ENCODE measurements at regions not wholly inside any gene's neighbourhood (a gene's known extent, or its start where the extent isn't known, plus 50 kb on each side); places are given as distances from the start of the nearest gene placed in this dataset.

DNA sequence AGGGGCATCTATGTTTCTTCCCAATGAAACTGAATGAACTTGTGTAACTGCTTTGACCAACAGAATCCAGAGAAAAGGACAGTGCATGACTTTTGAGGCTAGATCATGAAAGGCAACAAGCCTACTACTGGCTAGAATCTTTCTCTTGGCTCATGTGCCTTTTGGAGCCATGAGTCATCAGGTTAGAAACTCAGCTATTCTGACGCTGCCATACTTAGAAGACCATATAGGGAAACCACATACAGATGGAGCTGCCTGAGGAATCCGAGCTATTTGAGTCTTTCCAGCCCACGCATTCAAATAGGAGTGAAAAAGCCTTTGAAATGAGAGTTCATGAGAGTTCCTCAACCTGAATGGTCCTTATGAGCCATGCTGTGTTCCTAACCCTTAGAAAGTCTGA lies 738.5 kb upstream of the CHRM3 start (continued):
- TF ChIP-seq, protein P1, sequence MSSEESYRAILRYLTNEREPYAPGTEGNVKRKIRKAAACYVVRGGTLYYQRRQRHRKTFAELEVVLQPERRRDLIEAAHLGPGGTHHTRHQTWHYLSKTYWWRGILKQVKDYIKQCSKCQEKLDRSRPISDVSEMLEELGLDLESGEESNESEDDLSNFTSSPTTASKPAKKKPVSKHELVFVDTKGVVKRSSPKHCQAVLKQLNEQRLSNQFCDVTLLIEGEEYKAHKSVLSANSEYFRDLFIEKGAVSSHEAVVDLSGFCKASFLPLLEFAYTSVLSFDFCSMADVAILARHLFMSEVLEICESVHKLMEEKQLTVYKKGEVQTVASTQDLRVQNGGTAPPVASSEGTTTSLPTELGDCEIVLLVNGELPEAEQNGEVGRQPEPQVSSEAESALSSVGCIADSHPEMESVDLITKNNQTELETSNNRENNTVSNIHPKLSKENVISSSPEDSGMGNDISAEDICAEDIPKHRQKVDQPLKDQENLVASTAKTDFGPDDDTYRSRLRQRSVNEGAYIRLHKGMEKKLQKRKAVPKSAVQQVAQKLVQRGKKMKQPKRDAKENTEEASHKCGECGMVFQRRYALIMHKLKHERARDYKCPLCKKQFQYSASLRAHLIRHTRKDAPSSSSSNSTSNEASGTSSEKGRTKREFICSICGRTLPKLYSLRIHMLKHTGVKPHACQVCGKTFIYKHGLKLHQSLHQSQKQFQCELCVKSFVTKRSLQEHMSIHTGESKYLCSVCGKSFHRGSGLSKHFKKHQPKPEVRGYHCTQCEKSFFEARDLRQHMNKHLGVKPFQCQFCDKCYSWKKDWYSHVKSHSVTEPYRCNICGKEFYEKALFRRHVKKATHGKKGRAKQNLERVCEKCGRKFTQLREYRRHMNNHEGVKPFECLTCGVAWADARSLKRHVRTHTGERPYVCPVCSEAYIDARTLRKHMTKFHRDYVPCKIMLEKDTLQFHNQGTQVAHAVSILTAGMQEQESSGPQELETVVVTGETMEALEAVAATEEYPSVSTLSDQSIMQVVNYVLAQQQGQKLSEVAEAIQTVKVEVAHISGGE (CRISPR knock-in tag; IDR thresholded peaks at IDR 0.05), result no peak
- TF ChIP-seq, protein P2, sequence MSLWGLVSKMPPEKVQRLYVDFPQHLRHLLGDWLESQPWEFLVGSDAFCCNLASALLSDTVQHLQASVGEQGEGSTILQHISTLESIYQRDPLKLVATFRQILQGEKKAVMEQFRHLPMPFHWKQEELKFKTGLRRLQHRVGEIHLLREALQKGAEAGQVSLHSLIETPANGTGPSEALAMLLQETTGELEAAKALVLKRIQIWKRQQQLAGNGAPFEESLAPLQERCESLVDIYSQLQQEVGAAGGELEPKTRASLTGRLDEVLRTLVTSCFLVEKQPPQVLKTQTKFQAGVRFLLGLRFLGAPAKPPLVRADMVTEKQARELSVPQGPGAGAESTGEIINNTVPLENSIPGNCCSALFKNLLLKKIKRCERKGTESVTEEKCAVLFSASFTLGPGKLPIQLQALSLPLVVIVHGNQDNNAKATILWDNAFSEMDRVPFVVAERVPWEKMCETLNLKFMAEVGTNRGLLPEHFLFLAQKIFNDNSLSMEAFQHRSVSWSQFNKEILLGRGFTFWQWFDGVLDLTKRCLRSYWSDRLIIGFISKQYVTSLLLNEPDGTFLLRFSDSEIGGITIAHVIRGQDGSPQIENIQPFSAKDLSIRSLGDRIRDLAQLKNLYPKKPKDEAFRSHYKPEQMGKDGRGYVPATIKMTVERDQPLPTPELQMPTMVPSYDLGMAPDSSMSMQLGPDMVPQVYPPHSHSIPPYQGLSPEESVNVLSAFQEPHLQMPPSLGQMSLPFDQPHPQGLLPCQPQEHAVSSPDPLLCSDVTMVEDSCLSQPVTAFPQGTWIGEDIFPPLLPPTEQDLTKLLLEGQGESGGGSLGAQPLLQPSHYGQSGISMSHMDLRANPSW (CRISPR knock-in tag; IDR thresholded peaks at IDR 0.05), result no peak
- TF ChIP-seq ZNF766 (CRISPR knock-in tag; conservative IDR thresholded peaks at IDR 0.05) (no peak), MXI1 (IDR thresholded peaks at IDR 0.05; ENCODE audit: low read depth, low read length) (no peak), TEAD2 (tag; IDR thresholded peaks at IDR 0.05) (no peak)

Measured in K562 (cell line).